NCI-H1436 (cell line): ENCODE measurements at regions not wholly inside any gene's neighbourhood (a gene's known extent, or its start where the extent isn't known, plus 50 kb on each side); places are given as distances from the start of the nearest gene placed in this dataset.

ENCODE experiments used
- DNase-seq: peaks from one replicate; lab custom pipeline; 2025; lab: John Stamatoyannopoulos, UW

DNA sequence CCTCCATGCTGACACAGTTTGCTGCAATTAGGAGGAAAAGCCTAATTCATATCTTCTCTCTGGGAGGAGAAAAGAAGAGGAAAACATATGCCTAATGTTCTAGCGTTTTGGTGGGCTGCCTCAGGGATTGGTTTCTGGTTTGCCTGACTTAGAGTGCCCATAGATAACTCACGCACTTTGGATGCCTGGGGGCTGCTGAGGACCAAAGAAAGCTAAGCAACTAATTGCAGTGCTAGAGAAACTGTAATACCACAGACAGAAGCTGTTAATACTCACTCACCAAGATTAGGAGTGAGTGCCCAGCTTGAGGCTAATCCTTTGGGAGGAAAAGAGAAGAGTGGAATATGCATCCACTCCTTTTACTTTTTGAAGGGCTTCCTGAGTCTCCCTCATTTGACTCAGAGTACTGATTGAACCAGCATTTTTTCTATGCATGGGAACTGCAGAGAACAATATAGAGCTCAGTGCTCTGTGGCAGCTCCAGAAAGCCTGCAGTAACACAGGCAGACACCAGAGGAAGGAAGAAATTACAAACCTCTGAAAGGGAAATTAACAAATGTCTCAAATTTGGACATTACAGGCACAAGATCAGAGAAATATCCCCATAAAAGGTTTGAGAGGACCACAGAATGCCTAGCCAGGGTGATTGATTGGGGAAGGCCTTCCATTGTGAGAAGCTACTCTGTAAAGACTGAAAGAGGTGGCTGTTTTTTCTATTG is 666.4 kb downstream of the OLFM4 start:
- DNase-seq = no peak

DNA sequence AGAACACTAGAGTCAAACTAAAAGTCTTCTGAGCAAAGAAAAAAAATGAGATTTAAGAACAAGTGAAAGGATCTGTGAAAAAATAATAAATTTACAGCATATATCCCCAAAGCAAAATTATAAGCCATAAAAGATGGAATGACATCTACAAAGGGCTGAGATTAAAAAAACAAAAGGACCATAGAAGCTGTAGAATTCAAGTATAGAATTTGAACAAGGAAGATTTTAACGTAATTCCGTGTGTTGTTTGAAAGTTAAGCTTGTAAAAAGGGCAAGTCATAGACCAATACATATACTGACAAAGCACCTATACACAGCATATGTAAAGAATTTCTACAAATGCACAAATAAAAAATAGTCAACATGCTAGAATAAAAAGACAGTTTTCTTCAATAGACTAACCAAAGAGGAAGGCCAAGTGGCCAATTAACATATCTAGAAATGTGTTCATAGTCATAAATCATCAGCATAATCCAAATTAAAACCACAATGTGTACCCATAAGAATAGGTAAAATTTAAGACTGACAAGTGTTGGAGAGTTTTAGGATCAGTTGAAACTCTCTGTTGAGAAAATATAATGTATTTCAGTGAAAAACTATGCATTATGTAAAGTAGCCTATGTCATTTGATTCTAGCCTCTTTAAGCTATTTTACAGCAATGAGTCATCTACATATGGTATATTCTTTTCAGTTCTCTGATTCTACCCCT is 674.9 kb downstream of the OLFM4 start:
- DNase-seq = no peak

GRCh38 chr13:53719281-53719680 is 690.7 kb downstream of the OLFM4 start:
- no peak for DNase-seq

DNA sequence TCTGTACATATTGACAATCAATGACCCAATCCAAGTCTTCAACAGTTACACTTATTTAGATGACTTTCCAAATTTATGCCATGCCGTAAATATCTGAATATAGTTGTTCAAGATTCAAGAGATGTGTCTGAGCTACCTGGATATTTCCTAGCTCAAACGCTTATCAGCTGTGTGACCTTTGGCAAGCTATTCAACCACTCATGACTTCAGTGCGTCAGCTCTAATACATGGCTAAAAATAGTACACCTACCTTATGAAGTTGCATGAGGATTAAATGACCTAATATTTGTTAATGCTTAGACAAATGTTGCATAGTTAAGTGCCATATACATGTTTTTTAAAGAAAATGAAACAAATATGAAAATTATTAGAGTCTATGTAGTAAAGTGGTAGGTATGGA is 704.1 kb downstream of the OLFM4 start:
- DNase-seq = no peak

DNA sequence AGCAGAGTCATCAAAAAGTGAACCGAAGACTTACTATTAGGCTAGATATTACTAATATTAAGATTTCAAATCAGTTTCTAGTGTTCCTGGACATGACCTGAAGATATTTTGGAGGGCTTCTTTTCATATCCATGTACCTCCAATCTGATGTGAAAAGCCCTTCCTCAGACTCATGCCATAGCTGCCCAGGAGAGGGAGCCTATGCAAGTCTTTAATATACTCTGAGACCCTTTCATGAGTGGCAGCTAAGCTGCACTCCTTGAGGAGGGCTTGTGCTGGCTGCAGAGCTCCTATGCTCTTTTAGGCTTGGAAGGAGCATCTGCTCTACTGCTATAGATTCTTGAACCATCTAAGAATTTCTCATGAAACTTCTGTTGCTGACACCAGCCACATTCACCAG is 715.3 kb downstream of the OLFM4 start:
- no peak for DNase-seq

- DNase-seq = no peak
Measured at GRCh38 chr13:53747825-53748224, 719.2 kb downstream of the OLFM4 start.

DNA sequence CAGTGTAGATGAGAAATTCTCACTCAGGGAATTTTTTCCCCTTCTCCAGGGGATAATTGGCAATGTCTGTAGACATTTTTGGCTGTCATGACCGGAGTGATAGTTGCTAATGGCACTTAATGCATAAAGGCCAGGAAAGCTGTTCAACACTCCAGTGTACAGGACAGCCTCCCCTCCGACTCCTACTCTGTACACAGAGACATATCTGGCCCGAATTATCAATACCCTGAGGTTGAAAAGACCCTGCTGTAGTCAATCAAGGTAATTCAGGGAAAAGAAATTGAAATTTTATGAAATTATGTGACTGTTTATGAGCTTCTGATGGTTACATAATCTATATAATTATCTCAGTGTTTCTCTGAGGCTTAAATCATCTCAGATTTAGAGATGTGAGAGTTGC is 720.7 kb downstream of the OLFM4 start:
- DNase-seq = no peak

GRCh38 chr13:53759016-53759415 is 730.4 kb downstream of the OLFM4 start:
- no peak for DNase-seq

DNA sequence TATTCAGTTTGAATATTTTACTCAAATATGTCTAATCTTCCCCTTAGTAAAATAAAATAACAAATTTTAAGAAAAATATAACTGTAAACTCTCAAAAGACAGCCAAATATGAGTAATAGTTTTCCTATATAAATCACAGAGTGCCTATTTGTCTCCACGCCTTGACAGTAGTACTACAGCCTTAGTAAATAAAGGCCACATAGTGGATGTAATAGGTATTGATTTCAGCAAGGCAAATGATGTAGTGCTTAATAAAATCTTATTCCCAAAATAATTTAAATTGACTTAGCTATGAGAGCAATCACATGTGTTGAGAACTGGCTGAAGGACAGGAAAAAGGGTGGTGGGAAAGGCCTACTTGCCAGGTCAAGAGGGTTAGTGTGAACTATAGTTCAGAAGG is 747.2 kb downstream of the OLFM4 start:
- no peak for DNase-seq

DNA sequence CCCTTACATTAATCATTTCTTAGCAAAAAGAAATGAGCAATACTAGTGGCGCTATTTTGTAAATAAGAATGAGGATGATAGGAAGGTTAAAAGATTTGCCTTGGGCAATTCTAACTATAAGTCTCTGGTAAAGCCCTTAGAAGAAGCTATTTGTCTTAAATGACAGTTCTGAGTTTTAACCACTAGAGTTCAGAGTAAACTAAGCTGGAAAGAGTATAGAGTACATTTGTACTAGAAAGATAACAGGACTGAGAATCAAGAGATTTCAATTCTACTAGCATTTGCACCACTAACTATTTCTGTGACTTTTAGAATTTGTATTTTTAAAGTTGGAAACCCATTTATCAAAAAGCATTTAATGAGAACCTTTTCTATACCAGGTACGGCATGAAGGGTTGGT is 750.3 kb downstream of the OLFM4 start:
- no peak for DNase-seq

DNA sequence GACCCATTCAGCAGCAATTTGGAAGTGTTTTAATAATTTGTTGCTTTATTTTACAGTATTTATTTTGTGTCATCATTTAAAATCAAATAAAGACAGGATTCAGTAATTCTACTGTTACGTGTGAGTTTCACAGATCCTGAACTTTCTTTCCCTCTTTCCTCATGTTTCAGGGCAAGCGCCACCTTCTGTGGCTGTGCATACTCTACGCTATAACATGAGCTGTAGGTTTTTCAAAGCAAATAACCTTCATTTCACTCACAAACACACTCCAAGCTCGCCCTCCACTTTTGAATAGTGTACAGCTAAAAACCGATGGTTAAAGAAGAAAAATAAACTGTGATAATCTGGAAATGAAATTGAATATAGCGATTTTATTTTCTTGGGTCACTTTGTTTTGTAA is 753.3 kb downstream of the OLFM4 start:
- no peak for DNase-seq

GRCh38 chr13:53782488-53782961 is 753.9 kb downstream of the OLFM4 start:
- DNase-seq = peak; percentile 45

DNA sequence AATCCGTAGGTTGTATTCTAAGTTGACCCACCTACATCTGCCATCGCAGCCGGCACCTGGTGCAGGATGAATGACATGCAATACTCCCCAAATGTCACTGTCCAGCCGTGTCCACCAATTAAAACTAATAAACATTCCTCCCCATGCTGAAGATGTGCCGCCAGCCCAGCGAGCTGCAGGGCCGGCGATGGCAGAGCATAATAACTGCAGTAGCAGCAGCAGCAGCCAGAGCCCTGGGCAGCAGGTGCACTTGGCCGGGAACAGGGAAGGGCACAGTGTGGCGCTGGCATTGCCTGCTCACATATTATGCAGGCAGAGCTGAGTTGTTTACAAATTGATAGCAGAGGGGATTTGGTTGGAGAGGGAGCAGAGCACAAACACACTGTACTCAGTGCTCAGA is 754.9 kb downstream of the OLFM4 start:
- no peak for DNase-seq

- DNase-seq = no peak
Measured at GRCh38 chr13:53788286-53788685, 759.7 kb downstream of the OLFM4 start.

- DNase-seq = no peak
Measured at GRCh38 chr13:53800011-53800410, 771.4 kb downstream of the OLFM4 start.

GRCh38 chr13:53807251-53807834 is 778.7 kb downstream of the OLFM4 start:
- DNase-seq = no peak

- no peak for DNase-seq
Measured at GRCh38 chr13:53821632-53822031, 793.0 kb downstream of the OLFM4 start.

DNA sequence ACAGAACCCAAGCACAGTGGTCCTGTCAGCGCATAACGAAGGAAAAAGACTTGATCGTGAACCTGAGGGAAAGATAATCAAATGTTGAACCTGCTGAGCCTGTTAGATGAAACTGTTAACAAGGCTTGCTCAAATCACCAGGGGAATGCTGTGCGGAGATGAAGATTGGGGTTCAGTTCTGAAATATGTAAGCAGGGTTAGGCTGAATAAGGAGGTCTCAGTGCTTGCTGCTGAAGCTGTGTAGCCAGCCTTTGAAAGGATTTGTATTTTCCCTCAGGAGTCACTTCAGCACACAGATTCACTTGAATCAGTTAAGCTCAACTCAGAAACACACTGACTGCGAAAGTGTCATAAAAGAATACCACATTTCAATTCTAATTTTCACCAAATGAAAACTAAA is 793.5 kb downstream of the OLFM4 start:
- DNase-seq = no peak

- DNase-seq = no peak
Measured at GRCh38 chr13:53839461-53839860, 810.8 kb downstream of the OLFM4 start.

DNA sequence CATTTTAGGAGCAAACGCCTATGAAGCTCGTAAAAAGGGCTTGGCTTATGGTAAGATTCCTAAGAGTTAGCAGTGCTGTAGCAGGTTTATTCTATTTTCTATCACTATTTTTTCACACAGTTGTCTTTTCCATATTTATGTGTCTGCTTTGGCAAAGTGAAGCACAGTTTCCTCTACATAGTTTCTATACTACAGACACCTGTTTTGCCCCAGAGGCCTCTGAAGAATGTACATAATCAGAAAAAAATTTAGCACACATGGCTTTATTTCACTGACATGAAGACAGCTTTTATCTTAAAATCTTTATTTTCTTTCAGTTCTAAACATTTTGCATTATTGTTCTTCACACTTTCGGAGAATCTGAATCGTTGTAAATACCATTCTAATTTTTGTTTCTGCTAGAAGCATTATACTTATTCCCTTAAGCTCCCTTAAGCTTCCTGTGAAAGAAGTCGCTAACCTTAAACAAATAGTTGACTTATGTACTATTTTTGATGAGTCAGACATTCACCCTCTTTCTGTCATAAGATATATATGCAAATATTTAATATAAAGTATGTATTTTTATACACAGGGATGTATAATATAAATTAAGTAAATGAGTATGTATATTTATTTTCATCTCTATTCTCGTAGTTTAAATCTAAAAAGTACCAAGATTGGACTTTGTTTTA is 816.0 kb downstream of the OLFM4 start:
- no peak for DNase-seq

GRCh38 chr13:53847502-53847901 is 818.9 kb downstream of the OLFM4 start:
- no peak for DNase-seq

DNA sequence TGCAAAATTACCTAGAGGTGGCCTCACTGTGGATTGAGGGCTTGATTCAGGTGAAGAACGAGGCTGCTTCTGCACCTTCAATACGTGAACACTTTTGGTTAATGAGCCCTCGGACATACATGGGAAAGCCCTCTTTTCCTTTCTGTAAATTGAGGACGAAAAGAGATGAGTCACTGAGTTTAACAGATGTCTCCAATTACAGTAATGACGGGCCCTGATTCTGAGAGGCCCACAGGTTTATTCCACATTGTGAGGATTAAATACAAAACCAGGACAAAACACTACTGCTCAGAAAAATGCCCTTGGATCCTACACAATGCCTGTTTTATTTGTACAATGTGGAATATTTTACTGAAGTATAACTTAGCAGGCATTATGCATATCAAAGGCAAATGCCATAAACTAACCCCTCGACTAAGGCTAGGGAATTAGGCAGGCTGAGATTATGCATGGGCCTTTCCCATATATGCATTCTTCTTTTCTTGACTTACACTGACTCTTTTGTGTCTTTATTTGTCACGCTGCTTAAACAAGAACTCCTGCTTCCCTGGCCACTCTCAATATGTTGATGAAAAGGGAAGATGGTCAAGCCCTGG is 819.9 kb downstream of the OLFM4 start:
- DNase-seq = peak; percentile 31
